H9 (cell line): ENCODE measurements at regions not wholly inside any gene's neighbourhood (a gene's known extent, or its start where the extent isn't known, plus 50 kb on each side); places are given as distances from the start of the nearest gene placed in this dataset.

Source experiments
- DNase-seq: peaks from one replicate; pipeline ENCODE4 v3.0.0-alpha.2; 2017
- H2AFZ ChIP-seq: one replicate; pipeline ENCODE4 v1.6.1; 2013; ENCODE audit warnings: mild to moderate bottlenecking, low read length, control low read depth, moderate library complexity
- H2AK5ac ChIP-seq: 2 replicates; pipeline ENCODE4 v1.6.1; 2013; ENCODE audit warnings: low read length, control low read depth, mixed read lengths; ENCODE audit not compliant: insufficient read length
- H2BK120ac ChIP-seq: one replicate; pipeline ENCODE4 v1.6.1; 2013; ENCODE audit warnings: low read depth, mild to moderate bottlenecking, low read length, control low read depth, inconsistent platforms; ENCODE audit not compliant: poor library complexity, severe bottlenecking
- H2BK12ac ChIP-seq: 2 replicates; pipeline ENCODE4 v1.6.1; 2013; ENCODE audit warnings: low read length, control low read depth, mixed read lengths, low read depth; ENCODE audit not compliant: insufficient read length
- H2BK15ac ChIP-seq: 2 replicates; pipeline ENCODE4 v1.6.1; 2013; ENCODE audit warnings: low read depth, low read length, control low read depth
- H2BK20ac ChIP-seq: one replicate; pipeline ENCODE4 v1.6.1; 2013; ENCODE audit warnings: low read depth, mild to moderate bottlenecking, low read length, control low read depth, inconsistent platforms; ENCODE audit not compliant: poor library complexity, severe bottlenecking
- H2BK5ac ChIP-seq: 2 replicates; pipeline ENCODE4 v1.6.1; 2013; ENCODE audit warnings: low read length, control low read depth, mixed read lengths; ENCODE audit not compliant: insufficient read length
- H3K14ac ChIP-seq: 2 replicates; pipeline ENCODE4 v1.6.1; 2013; ENCODE audit warnings: low read length, control low read depth; ENCODE audit not compliant: insufficient read depth
- H3K18ac ChIP-seq: 2 replicates; pipeline ENCODE4 v1.6.1; 2013; ENCODE audit warnings: low read depth, mild to moderate bottlenecking, mixed read lengths, low read length, control low read depth; ENCODE audit not compliant: insufficient read length
- H3K23ac ChIP-seq: 2 replicates; pipeline ENCODE4 v1.6.1; 2013; ENCODE audit warnings: low read length, control low read depth, mixed read lengths, low read depth; ENCODE audit not compliant: insufficient read length
- H3K23me2 ChIP-seq: 2 replicates; pipeline ENCODE4 v1.6.1; 2013; ENCODE audit warnings: low read depth, mild to moderate bottlenecking, mixed read lengths, low read length, control low read depth; ENCODE audit not compliant: insufficient read length, poor library complexity, severe bottlenecking
- H3K27ac ChIP-seq: 2 replicates; pipeline ENCODE4 v1.5.1; 2013; ENCODE audit warnings: low read length, control low read depth, mixed read lengths, low read depth; ENCODE audit not compliant: insufficient read length
- H3K27me3 ChIP-seq: 2 replicates; pipeline ENCODE4 v1.6.1; 2013; ENCODE audit warnings: low read length, control low read depth, inconsistent platforms; ENCODE audit not compliant: insufficient read depth
- H3K4ac ChIP-seq: 2 replicates; pipeline ENCODE4 v1.6.1; 2013; ENCODE audit warnings: low read depth, mild to moderate bottlenecking, control low read depth, inconsistent platforms, low read length, moderate library complexity
- H3K4me1 ChIP-seq: 2 replicates; pipeline ENCODE4 v1.6.1; 2013; ENCODE audit warnings: low read length, control low read depth, inconsistent platforms; ENCODE audit not compliant: insufficient read depth
- H3K4me2 ChIP-seq: 2 replicates; pipeline ENCODE4 v1.6.1; 2013; ENCODE audit warnings: low read length, control low read depth, mixed read lengths; ENCODE audit not compliant: insufficient read length, insufficient read depth
- H3K56ac ChIP-seq: 2 replicates; pipeline ENCODE4 v1.6.1; 2013; ENCODE audit warnings: low read depth, mild to moderate bottlenecking, mixed read lengths, low read length, control low read depth; ENCODE audit not compliant: insufficient read length
- H3K79me1 ChIP-seq: 2 replicates; pipeline ENCODE4 v1.6.1; 2013; ENCODE audit warnings: low read depth, mild to moderate bottlenecking, moderate library complexity, low read length, control low read depth, inconsistent platforms; ENCODE audit not compliant: insufficient read depth, poor library complexity, severe bottlenecking
- H3K79me2 ChIP-seq: 2 replicates; pipeline ENCODE4 v1.6.1; 2013; ENCODE audit warnings: low read length, control low read depth, inconsistent platforms; ENCODE audit not compliant: insufficient read depth
- H3K9ac ChIP-seq: 2 replicates; pipeline ENCODE4 v1.6.1; 2013; ENCODE audit warnings: low read length, control low read depth, mixed read lengths; ENCODE audit not compliant: insufficient read length; ENCODE audit errors: extremely low read depth
- H3K9me3 ChIP-seq: one replicate; pipeline ENCODE4 v1.6.1; 2013; ENCODE audit warnings: low read depth, low read length, inconsistent platforms; ENCODE audit not compliant: control insufficient read depth
- H3T11ph ChIP-seq: one replicate; pipeline ENCODE4 v1.6.1; 2013; ENCODE audit warnings: mild to moderate bottlenecking, low read length, control low read depth, inconsistent platforms
- H4K20me1 ChIP-seq: one replicate; pipeline ENCODE4 v1.6.1; 2013; ENCODE audit not compliant: control insufficient read depth, insufficient read length, insufficient read depth
- H4K5ac ChIP-seq: 2 replicates; pipeline ENCODE4 v1.6.1; 2013; ENCODE audit warnings: low read depth, mild to moderate bottlenecking, mixed read lengths, low read length, control low read depth; ENCODE audit not compliant: insufficient read length
- H4K8ac ChIP-seq: replicated peaks from 2 replicates; pipeline ENCODE4 v1.6.1; 2013; ENCODE audit warnings: low read length, control low read depth, mixed read lengths, low read depth; ENCODE audit not compliant: insufficient read length
- H4K91ac ChIP-seq: 2 replicates; pipeline ENCODE4 v1.6.1; 2013; ENCODE audit warnings: low read depth, mild to moderate bottlenecking, moderate library complexity, mixed read lengths, low read length, control low read depth; ENCODE audit not compliant: insufficient read length
- H3K27ac Mint-ChIP-seq, 3 experiments: 2 replicates in 2 of 3; 3 replicates in 1 of 3; pipeline ENCODE4 v1.8.0; 2020 to 2021; ENCODE audit warnings: mixed read lengths in 3 of 3, mild to moderate bottlenecking in 1 of 3, moderate library complexity in 1 of 3
- H3K27me3 Mint-ChIP-seq: 2 replicates; pipeline ENCODE4 v1.8.0; 2021; ENCODE audit warnings: low read depth, mild to moderate bottlenecking, moderate library complexity, mixed read lengths
- H3K36me3 Mint-ChIP-seq, 3 experiments: 2 replicates in 2 of 3; 3 replicates in 1 of 3; pipeline ENCODE4 v1.8.0; 2020 to 2021; ENCODE audit warnings: low read depth in 3 of 3, mixed read lengths in 3 of 3; ENCODE audit not compliant: insufficient read depth in 1 of 3
- H3K4me1 Mint-ChIP-seq, 2 experiments: 2 replicates each; pipeline ENCODE4 v1.8.0; 2020; ENCODE audit warnings: mixed read lengths in 2 of 2
- H3K4me3 Mint-ChIP-seq, 2 experiments: 2 replicates in 1 of 2; 3 replicates in 1 of 2; pipeline ENCODE4 v1.8.0; 2020 to 2021; ENCODE audit warnings: mild to moderate bottlenecking in 2 of 2, mixed read lengths in 2 of 2, moderate library complexity in 1 of 2
- H3K9me3 Mint-ChIP-seq, 2 experiments: 2 replicates in 1 of 2; 3 replicates in 1 of 2; pipeline ENCODE4 v1.8.0; 2020; ENCODE audit warnings: mild to moderate bottlenecking in 2 of 2, mixed read lengths in 2 of 2, moderate library complexity in 1 of 2
- WGBS: extraction: QIAGEN DNeasy Blood & Tissue Kit; methylation state at CpG from one replicate; pipeline ENCODE4 v1.1.7; 2013; ENCODE audit warnings: missing lambda C conversion rate, low lambda C conversion rate, mixed read lengths; ENCODE audit not compliant: insufficient read length; ENCODE audit errors: extremely low coverage; 5-methylcytosine and 5-hydroxymethylcytosine counted together
- TF ChIP-seq, protein P1 (sequence below): fragments of 200-600 bp; sonication (generic); conservative IDR thresholded peaks from 3 replicates; pipeline ENCODE4 v1.8.0; 2021; ENCODE audit warnings: antibody characterized with exemption, mild to moderate bottlenecking

- Histone ChIP-seq H3K79me1 (no peaks in the 10 kb centered on the region), H4K8ac (no peak overlapping the region), H2BK5ac (no peak overlapping the region), H2BK20ac (no peak overlapping the region), H4K5ac (no peak overlapping the region), H3K23me2 (no peaks in the 10 kb centered on the region), H4K20me1 (no peaks in the 10 kb centered on the region), H3K14ac (no peak overlapping the region), H3K27ac (no peak overlapping the region), H3K4me1 (no peaks in the 10 kb centered on the region), H3K23ac (no peak overlapping the region), H2BK120ac (no peak overlapping the region), H3K56ac (no peak overlapping the region), H3K9me3 (no peaks in the 10 kb centered on the region), H3K4me2 (no peak overlapping the region), H3K79me2 (no peaks in the 10 kb centered on the region), H2AK5ac (no peak overlapping the region), H3T11ph (no peak overlapping the region), H4K91ac (no peak overlapping the region), H3K27me3 (no peaks in the 10 kb centered on the region), H2AFZ (no peak overlapping the region), H3K18ac (no peak overlapping the region), H2BK15ac (no peak overlapping the region), H3K4ac (no peak overlapping the region), H2BK12ac (no peak overlapping the region), H3K9ac (no peak overlapping the region)
- peaks cover 5 to 18% (median 10%) of the 10 kb centered on the region in 3 experiments for H3K36me3 Mint-ChIP-seq
- DNase-seq = no peak
- H3K27me3 Mint-ChIP-seq = no peaks in the 10 kb centered on the region
- TF ChIP-seq, protein P1, sequence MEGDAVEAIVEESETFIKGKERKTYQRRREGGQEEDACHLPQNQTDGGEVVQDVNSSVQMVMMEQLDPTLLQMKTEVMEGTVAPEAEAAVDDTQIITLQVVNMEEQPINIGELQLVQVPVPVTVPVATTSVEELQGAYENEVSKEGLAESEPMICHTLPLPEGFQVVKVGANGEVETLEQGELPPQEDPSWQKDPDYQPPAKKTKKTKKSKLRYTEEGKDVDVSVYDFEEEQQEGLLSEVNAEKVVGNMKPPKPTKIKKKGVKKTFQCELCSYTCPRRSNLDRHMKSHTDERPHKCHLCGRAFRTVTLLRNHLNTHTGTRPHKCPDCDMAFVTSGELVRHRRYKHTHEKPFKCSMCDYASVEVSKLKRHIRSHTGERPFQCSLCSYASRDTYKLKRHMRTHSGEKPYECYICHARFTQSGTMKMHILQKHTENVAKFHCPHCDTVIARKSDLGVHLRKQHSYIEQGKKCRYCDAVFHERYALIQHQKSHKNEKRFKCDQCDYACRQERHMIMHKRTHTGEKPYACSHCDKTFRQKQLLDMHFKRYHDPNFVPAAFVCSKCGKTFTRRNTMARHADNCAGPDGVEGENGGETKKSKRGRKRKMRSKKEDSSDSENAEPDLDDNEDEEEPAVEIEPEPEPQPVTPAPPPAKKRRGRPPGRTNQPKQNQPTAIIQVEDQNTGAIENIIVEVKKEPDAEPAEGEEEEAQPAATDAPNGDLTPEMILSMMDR = no peak
- H3K4me1 Mint-ChIP-seq = peaks cover 13 to 18% of the 10 kb centered on the region in 2 experiments
- no peak overlapping the region for H3K4me3 Mint-ChIP-seq
- peaks cover 10 to 13% of the 10 kb centered on the region in 2 experiments; a peak in 4 of 5 replicates for H3K9me3 Mint-ChIP-seq
- no CpG with 5 or more reads among the region's 1 CpG for WGBS
- H3K27ac Mint-ChIP-seq = no peak overlapping the region
Measured at GRCh38 chr7:119086026-119086425, 861.5 kb downstream of the ANKRD7 start.
